HCT116 (cell line): ENCODE measurements at regions not wholly inside any gene's neighbourhood (a gene's known extent, or its start where the extent isn't known, plus 50 kb on each side); places are given as distances from the start of the nearest gene placed in this dataset.

Source experiments
- ATAC-seq: fragments of 200-7000 bp; cut with Tn5 transposase; 2 replicates; pipeline ENCODE4 v1.9.1; 2020; ENCODE audit warnings: mild to moderate bottlenecking, moderate library complexity
- BruUV-seq: library from RNA; stranded (reverse); fragments of 400-500 nt; replicated peaks from 2 replicates; lab custom pipeline; 2021; lab: Mats Ljungman, UMichigan
- CTCF ChIA-PET: fragments of 300-600 bp; sonication (Branson Sonifier 250); formaldehyde crosslinking; loops from one replicate; lab custom pipeline; 2021; ENCODE audit warnings: antibody characterized with exemption; lab: Charles Lee
- POLR2A ChIA-PET: fragments of 300-600, 350-600 bp; sonication (Branson Sonifier 250); formaldehyde crosslinking; loops from one replicate; lab custom pipeline; 2021; ENCODE audit warnings: antibody characterized with exemption; lab: Charles Lee
- RAD21 ChIA-PET, 2 experiments: fragments of 300-600 bp; sonication (Branson Sonifier 250); formaldehyde crosslinking; loops; one replicate each; lab custom pipeline; 2023; ENCODE audit warnings: low total read pairs in 2 of 2; ENCODE audit not compliant: uncharacterized antibody in 2 of 2, unreplicated experiment in 2 of 2, low non-redundant PET in 1 of 2; lab: Charles Lee
- DNase-seq: peaks from one replicate; pipeline ENCODE4 v3.0.0-alpha.2; 2010; ENCODE audit warnings: low read depth, low spot score
- H2AFZ ChIP-seq: fragments of 200-600 bp; shearing (Covaris generic), sonication (generic); 2 replicates; pipeline ENCODE4 v1.6.1; 2017; ENCODE audit warnings: low read depth, mixed run types, mixed read lengths, antibody characterized with exemption, low read length; ENCODE audit not compliant: poor library complexity, severe bottlenecking
- H3K27ac ChIP-seq: 2 replicates; pipeline ENCODE4 v1.5.1; 2012; ENCODE audit warnings: low read depth, low read length
- H3K27me3 ChIP-seq: fragments of 200-600 bp; sonication (generic); 2 replicates; pipeline ENCODE4 v1.6.1; 2016; ENCODE audit warnings: mixed run types, low read length, mixed read lengths; ENCODE audit not compliant: insufficient read depth
- H3K36me3 ChIP-seq, 2 experiments: fragments of 200-500 bp in 1 of 2; fragments of 200-600 bp in 1 of 2; sonication (Bioruptor generic) in 1 of 2; sonication (generic) in 1 of 2; 2 replicates each; pipeline versions ENCODE4 v1.5.1 to v1.6.1; 2014 to 2016; ENCODE audit warnings: low read length in 2 of 2, inconsistent platforms in 1 of 2, mixed read lengths in 1 of 2, mixed run types in 1 of 2; ENCODE audit not compliant: insufficient read depth in 2 of 2, control insufficient read depth in 1 of 2
- H3K4me1 ChIP-seq, 2 experiments: fragments of 200-600 bp in 1 of 2; sonication (generic) in 1 of 2; 2 replicates each; pipeline versions ENCODE4 v1.5.1 to v1.6.1; 2012 to 2017; ENCODE audit warnings: low read length in 2 of 2, inconsistent platforms in 1 of 2, mild to moderate bottlenecking in 1 of 2, mixed read lengths in 1 of 2, mixed run types in 1 of 2, moderate library complexity in 1 of 2; ENCODE audit not compliant: insufficient read depth in 2 of 2, control insufficient read depth in 1 of 2
- H3K4me2 ChIP-seq: fragments of 200-600 bp; sonication (generic); 2 replicates; pipeline ENCODE4 v1.6.1; 2017; ENCODE audit warnings: mixed run types, low read length, mixed read lengths
- H3K4me3 ChIP-seq, 2 experiments: fragments of 200-600 bp in 1 of 2; sonication (generic) in 1 of 2; replicated peaks in 1 of 2; 2 replicates each; pipeline ENCODE4 v1.5.1; 2011 to 2016; ENCODE audit warnings: low read length in 2 of 2, control low read depth in 1 of 2, low read depth in 1 of 2, mild to moderate bottlenecking in 1 of 2, mixed read lengths in 1 of 2, mixed run types in 1 of 2
- H3K79me2 ChIP-seq: fragments of 200-600 bp; sonication (generic); 2 replicates; pipeline ENCODE4 v1.6.1; 2017; ENCODE audit warnings: mild to moderate bottlenecking, mixed run types, low read length, moderate library complexity, mixed read lengths; ENCODE audit not compliant: insufficient read depth
- H3K9ac ChIP-seq: fragments of 200-600 bp; sonication (generic); 2 replicates; pipeline ENCODE4 v1.6.1; 2016; ENCODE audit warnings: low read length, mixed read lengths
- H3K9me2 ChIP-seq: fragments of 200-600 bp; sonication (generic), shearing (Covaris generic); 2 replicates; pipeline ENCODE4 v1.6.1; 2017; ENCODE audit warnings: mixed run types, mild to moderate bottlenecking, moderate library complexity; ENCODE audit not compliant: insufficient read depth
- H3K9me3 ChIP-seq, 2 experiments: fragments of 200-500 bp in 1 of 2; fragments of 200-600 bp in 1 of 2; sonication (Bioruptor generic) in 1 of 2; sonication (generic) in 1 of 2; 2 replicates each; pipeline ENCODE4 v1.6.1; 2014 to 2017; ENCODE audit warnings: low read length in 2 of 2, mixed read lengths in 2 of 2, inconsistent platforms in 1 of 2, low read depth in 1 of 2, mild to moderate bottlenecking in 1 of 2, mixed run types in 1 of 2, moderate library complexity in 1 of 2; ENCODE audit not compliant: control insufficient read depth in 1 of 2, insufficient read depth in 1 of 2
- H4K20me1 ChIP-seq: fragments of 200-600 bp; sonication (generic), shearing (Covaris generic); 2 replicates; pipeline ENCODE4 v1.6.1; 2017; ENCODE audit warnings: mixed run types, mild to moderate bottlenecking, moderate library complexity; ENCODE audit not compliant: insufficient read depth
- CEBPB ChIP-seq: IDR thresholded peaks from 2 replicates; pipeline ENCODE4 v1.6.1; 2012; ENCODE audit warnings: low read depth
- EGR1 ChIP-seq: IDR thresholded peaks from 2 replicates; pipeline ENCODE4 v1.6.1; 2012; ENCODE audit warnings: low read depth
- ELF1 ChIP-seq: IDR thresholded peaks from 2 replicates; pipeline ENCODE4 v1.6.1; 2012; ENCODE audit warnings: low read depth, borderline replicate concordance
- EZH2 ChIP-seq: fragments of 200-600 bp; sonication (generic); IDR thresholded peaks from 2 replicates; pipeline ENCODE4 v1.6.1; 2017; ENCODE audit warnings: antibody characterized with exemption, mixed run types
- JUND ChIP-seq: IDR thresholded peaks from 2 replicates; pipeline ENCODE4 v1.6.1; 2012
- POLR2AphosphoS5 ChIP-seq: IDR thresholded peaks from 2 replicates; pipeline ENCODE4 v1.6.1; 2011; ENCODE audit warnings: mild to moderate bottlenecking, low read depth, low read length, moderate library complexity
- RAD21 ChIP-seq: IDR thresholded peaks from 2 replicates; pipeline ENCODE4 v1.6.1; 2012; ENCODE audit warnings: low read depth, mild to moderate bottlenecking
- REST ChIP-seq: IDR thresholded peaks from 2 replicates; pipeline ENCODE4 v1.6.1; 2012; ENCODE audit warnings: low read depth
- SP1 ChIP-seq: IDR thresholded peaks from 2 replicates; pipeline ENCODE4 v1.6.1; 2012; ENCODE audit warnings: low read depth
- TCF7L2 ChIP-seq: IDR thresholded peaks from 2 replicates; pipeline ENCODE4 v1.7.0; 2011; ENCODE audit warnings: borderline replicate concordance, inconsistent platforms; ENCODE audit not compliant: insufficient read depth, insufficient read length; ENCODE audit errors: extremely low read depth
- ZFX ChIP-seq: fragments of 450-650 bp; IDR thresholded peaks from 2 replicates; pipeline ENCODE4 v1.6.1; 2017
- intact Hi-C: fragments of 100-400 bp; cut with micrococcal nuclease; formaldehyde crosslinking; loops from 2 replicates; pipeline ENCODE4 v1.10.0; 2022

DNA sequence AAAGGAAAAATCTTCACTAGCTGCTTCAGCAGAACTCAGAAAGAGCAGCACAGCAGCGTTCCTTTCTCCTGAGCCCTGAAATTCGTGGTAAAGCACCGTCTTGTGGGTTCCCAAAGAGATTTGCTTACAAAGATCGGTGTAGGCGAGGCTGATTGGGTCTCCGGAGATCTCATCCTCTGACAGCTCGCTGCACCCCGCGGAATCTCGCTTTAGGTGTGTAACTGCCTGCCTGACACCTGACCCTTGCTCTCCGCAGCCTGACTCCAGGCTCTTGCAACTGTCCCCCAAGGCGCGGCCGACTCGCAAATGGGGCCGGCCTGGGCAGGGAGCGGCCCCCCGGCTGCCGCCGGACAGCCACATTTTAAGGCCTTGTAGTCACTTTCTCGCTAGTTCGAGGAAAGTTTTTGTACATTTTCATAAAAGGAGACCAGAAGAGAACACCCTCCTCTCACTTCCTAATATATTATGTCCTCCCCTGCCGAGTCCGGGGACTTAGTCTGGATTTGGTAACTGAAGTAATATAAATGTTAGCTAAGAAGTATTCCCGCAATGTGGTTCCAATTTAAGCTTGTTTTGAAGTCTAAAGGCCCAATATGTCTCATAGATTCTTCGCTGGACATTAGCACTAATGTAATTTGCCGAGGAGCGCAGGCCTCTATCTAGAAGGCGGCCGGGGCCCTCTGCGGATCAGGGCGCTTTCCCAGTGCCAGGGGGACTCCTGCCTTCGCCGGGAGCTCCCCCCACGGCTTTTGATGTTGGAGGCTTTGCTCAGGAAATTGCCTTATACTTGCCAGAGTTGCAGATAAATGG lies 177.3 kb upstream of the CDKN3 start:
- BruUV-seq: no TSS peak

More for the DNA sequence above, 177.3 kb upstream of the CDKN3 start:
- H2AFZ ChIP-seq: no peak overlapping the region
- no peaks in the 10 kb centered on the region for H3K36me3 ChIP-seq
- no peak overlapping the region for H3K4me2 ChIP-seq
- H3K4me3 ChIP-seq: no peak overlapping the region
- ATAC-seq (no peak), DNase-seq (no peak)
- no peaks in the 10 kb centered on the region for H3K27me3 ChIP-seq
- no peaks in the 10 kb centered on the region for H3K4me1 ChIP-seq
- RAD21 ChIA-PET: no interaction called here
- no peaks in the 10 kb centered on the region for H4K20me1 ChIP-seq
- H3K9ac ChIP-seq: no peak overlapping the region
- TF ChIP-seq EGR1: no peak
- no peak for TF ChIP-seq EZH2
- no peak for TF ChIP-seq RAD21
- TF ChIP-seq ZFX: no peak
- no peak for TF ChIP-seq SP1
- no peak for TF ChIP-seq ELF1
- TF ChIP-seq POLR2AphosphoS5: no peak
- no peak for TF ChIP-seq REST
- TF ChIP-seq JUND: no peak
- no peak for TF ChIP-seq CEBPB
- TF ChIP-seq TCF7L2: no peak
- TF ChIP-seq, all 23 proteins: peak for 0
- ChIA-PET POLR2A (no interaction called here), CTCF (no interaction called here)
- no peaks in the 10 kb centered on the region for H3K9me2 ChIP-seq
- no peak overlapping the region for H3K27ac ChIP-seq
- intact Hi-C loops: no loop called here
- H3K79me2 ChIP-seq: no peaks in the 10 kb centered on the region
- no peaks in the 10 kb centered on the region for H3K9me3 ChIP-seq
